Panc1 (cell line): ENCODE measurements at regions not wholly inside any gene's neighbourhood (a gene's known extent, or its start where the extent isn't known, plus 50 kb on each side); places are given as distances from the start of the nearest gene placed in this dataset.

Source experiments
- ATAC-seq: fragments of 200-7000 bp; cut with Tn5 transposase; 2 replicates; pipeline ENCODE4 v1.9.1; 2020; ENCODE audit warnings: mild to moderate bottlenecking, moderate library complexity
- BruUV-seq: library from RNA; stranded (reverse); fragments of 400-500 nt; replicated peaks from 2 replicates; lab custom pipeline; 2021; lab: Mats Ljungman, UMichigan
- CTCF ChIA-PET: fragments of 300-600 bp; sonication (Branson Sonifier 250); formaldehyde crosslinking; loops from one replicate; lab custom pipeline; 2022; ENCODE audit warnings: antibody characterized with exemption; lab: Charles Lee
- POLR2A ChIA-PET: fragments of 300-600 bp; sonication (Branson Sonifier 250); formaldehyde crosslinking; loops from one replicate; lab custom pipeline; 2022; ENCODE audit warnings: antibody characterized with exemption; lab: Charles Lee
- DNase-seq: peaks from one replicate; pipeline ENCODE4 v3.0.0-alpha.2; 2010; ENCODE audit warnings: low read depth, low spot score
- H3K27ac ChIP-seq: 2 replicates; pipeline ENCODE4 v1.5.1; 2011; ENCODE audit warnings: mild to moderate bottlenecking, low read length, inconsistent platforms
- H3K27me3 ChIP-seq: fragments of 200-500 bp; sonication (Bioruptor generic); 2 replicates; pipeline ENCODE4 v1.6.0; 2014; ENCODE audit warnings: low read length, inconsistent platforms; ENCODE audit not compliant: control insufficient read depth, insufficient read depth
- H3K36me3 ChIP-seq: fragments of 200-500 bp; sonication (Bioruptor generic); 2 replicates; pipeline ENCODE4 v1.5.1; 2014; ENCODE audit warnings: inconsistent platforms, mild to moderate bottlenecking, low read length, moderate library complexity; ENCODE audit not compliant: control insufficient read depth, insufficient read depth
- H3K4me1 ChIP-seq: 2 replicates; pipeline ENCODE4 v1.5.1; 2011; ENCODE audit warnings: inconsistent platforms, mild to moderate bottlenecking, low read length, moderate library complexity; ENCODE audit not compliant: control insufficient read depth, insufficient read depth
- H3K4me3 ChIP-seq, 2 experiments: 2 replicates each; pipeline ENCODE4 v1.5.1; 2011 to 2012; ENCODE audit warnings: low read depth in 2 of 2, low read length in 2 of 2, mild to moderate bottlenecking in 2 of 2, inconsistent platforms in 1 of 2, moderate library complexity in 1 of 2
- H3K9me3 ChIP-seq: fragments of 200-500 bp; sonication (Bioruptor generic); 2 replicates; pipeline ENCODE4 v1.5.1; 2014; ENCODE audit warnings: low read depth, mild to moderate bottlenecking, inconsistent platforms, low read length, moderate library complexity; ENCODE audit not compliant: control insufficient read depth, insufficient read depth
- POLR2AphosphoS5 ChIP-seq: IDR thresholded peaks from 2 replicates; pipeline ENCODE4 v1.6.1; 2012; ENCODE audit warnings: mild to moderate bottlenecking, low read depth, low read length, moderate library complexity
- SIN3A ChIP-seq: IDR thresholded peaks from 2 replicates; pipeline ENCODE4 v1.6.1; 2012; ENCODE audit warnings: low read depth, mild to moderate bottlenecking, low read length, moderate library complexity, borderline replicate concordance; ENCODE audit not compliant: insufficient read depth
- TCF7L2 ChIP-seq: IDR thresholded peaks from 2 replicates; pipeline ENCODE4 v1.6.1; 2011; ENCODE audit warnings: mild to moderate bottlenecking, low read depth, low read length, inconsistent platforms
- in situ Hi-C: cut with HindIII; loops from 2 replicates; pipeline ENCODE4 v1.10.0; 2016; ENCODE audit warnings: low sequenced_read_pairs, low pct_unique_long_range_greater_than_20kb
- intact Hi-C: fragments of 100-400 bp; cut with micrococcal nuclease; formaldehyde crosslinking; loops from one replicate; pipeline ENCODE4 v1.10.0; 2022; ENCODE audit not compliant: unreplicated experiment
- TF ChIP-seq, protein P1 (sequence below): fragments of 450-650 bp; IDR thresholded peaks from 2 replicates; pipeline ENCODE4 v1.5.1; 2017; ENCODE audit warnings: mild to moderate bottlenecking
- TF ChIP-seq, protein P2 (sequence below), 2 experiments: IDR thresholded peaks; 2 replicates each; pipeline ENCODE4 v1.6.1; 2011 to 2012; ENCODE audit warnings: low read depth in 2 of 2, control low read depth in 1 of 2, low read length in 1 of 2, mild to moderate bottlenecking in 1 of 2, moderate library complexity in 1 of 2; ENCODE audit not compliant: insufficient read depth in 1 of 2

DNA sequence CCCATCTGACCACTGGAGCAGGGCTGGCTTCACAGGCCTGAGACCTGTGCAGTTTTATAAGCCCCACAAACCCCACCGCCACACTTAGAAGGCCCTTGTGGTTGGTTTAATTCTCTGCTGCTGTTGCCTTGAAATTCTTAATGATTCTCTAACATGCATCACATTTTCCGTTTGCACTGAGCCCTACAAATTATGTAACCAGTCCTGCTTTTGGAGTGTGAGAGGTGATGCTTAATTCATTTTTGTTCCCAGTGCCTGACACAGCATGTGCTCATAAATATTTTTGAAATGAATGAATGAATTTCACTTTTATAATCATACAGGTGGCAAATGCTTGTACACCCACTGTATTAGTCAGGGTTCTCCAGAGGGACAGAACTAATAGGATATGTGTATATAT is 52.8 kb upstream of the PLXNC1 start:
- CTCF ChIA-PET = no interaction called here
- intact Hi-C loops = no loop called here
- Histone ChIP-seq H3K9me3 (no peaks in the 10 kb centered on the region), H3K27ac (no peak overlapping the region), H3K4me3 (no peak overlapping the region), H3K27me3 (no peaks in the 10 kb centered on the region), H3K36me3 (no peaks in the 10 kb centered on the region), H3K4me1 (peaks cover 12% of the 10 kb centered on the region)
- ATAC-seq (no peak), DNase-seq (no peak)
- in situ Hi-C loops = no loop called here
- no TSS peak for BruUV-seq
- TF ChIP-seq, protein P1, sequence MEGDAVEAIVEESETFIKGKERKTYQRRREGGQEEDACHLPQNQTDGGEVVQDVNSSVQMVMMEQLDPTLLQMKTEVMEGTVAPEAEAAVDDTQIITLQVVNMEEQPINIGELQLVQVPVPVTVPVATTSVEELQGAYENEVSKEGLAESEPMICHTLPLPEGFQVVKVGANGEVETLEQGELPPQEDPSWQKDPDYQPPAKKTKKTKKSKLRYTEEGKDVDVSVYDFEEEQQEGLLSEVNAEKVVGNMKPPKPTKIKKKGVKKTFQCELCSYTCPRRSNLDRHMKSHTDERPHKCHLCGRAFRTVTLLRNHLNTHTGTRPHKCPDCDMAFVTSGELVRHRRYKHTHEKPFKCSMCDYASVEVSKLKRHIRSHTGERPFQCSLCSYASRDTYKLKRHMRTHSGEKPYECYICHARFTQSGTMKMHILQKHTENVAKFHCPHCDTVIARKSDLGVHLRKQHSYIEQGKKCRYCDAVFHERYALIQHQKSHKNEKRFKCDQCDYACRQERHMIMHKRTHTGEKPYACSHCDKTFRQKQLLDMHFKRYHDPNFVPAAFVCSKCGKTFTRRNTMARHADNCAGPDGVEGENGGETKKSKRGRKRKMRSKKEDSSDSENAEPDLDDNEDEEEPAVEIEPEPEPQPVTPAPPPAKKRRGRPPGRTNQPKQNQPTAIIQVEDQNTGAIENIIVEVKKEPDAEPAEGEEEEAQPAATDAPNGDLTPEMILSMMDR = no peak
- POLR2A ChIA-PET = no interaction called here

DNA sequence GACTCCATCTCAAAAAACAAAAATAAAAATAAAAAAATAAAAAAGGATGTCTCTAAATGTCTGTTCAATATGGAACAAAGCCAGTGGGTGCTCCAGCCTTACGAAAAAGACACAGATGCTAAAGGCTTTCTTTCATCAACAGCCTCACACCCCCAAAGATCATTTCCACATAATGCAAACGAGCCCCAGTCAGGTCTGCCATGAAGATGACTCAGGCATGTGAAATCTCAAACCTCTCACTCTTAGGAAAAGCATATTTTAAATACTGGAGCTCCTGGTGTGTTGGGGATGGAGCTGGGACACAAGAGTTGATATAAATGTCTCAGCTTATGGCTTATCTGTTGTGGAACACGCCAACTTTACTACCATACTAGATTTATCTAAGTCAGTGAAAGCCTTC is 49.9 kb upstream of the PLXNC1 start:
- TF ChIP-seq SIN3A (no peak), TCF7L2 (no peak), POLR2AphosphoS5 (no peak)
- TF ChIP-seq, protein P2, sequence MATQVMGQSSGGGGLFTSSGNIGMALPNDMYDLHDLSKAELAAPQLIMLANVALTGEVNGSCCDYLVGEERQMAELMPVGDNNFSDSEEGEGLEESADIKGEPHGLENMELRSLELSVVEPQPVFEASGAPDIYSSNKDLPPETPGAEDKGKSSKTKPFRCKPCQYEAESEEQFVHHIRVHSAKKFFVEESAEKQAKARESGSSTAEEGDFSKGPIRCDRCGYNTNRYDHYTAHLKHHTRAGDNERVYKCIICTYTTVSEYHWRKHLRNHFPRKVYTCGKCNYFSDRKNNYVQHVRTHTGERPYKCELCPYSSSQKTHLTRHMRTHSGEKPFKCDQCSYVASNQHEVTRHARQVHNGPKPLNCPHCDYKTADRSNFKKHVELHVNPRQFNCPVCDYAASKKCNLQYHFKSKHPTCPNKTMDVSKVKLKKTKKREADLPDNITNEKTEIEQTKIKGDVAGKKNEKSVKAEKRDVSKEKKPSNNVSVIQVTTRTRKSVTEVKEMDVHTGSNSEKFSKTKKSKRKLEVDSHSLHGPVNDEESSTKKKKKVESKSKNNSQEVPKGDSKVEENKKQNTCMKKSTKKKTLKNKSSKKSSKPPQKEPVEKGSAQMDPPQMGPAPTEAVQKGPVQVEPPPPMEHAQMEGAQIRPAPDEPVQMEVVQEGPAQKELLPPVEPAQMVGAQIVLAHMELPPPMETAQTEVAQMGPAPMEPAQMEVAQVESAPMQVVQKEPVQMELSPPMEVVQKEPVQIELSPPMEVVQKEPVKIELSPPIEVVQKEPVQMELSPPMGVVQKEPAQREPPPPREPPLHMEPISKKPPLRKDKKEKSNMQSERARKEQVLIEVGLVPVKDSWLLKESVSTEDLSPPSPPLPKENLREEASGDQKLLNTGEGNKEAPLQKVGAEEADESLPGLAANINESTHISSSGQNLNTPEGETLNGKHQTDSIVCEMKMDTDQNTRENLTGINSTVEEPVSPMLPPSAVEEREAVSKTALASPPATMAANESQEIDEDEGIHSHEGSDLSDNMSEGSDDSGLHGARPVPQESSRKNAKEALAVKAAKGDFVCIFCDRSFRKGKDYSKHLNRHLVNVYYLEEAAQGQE (IDR thresholded peaks at IDR 0.05; ENCODE audit: insufficient read depth in 1 of 2, low read depth in 2 of 2, low read length in 1 of 2) = no peak
- TF ChIP-seq, protein P1 = no peak
- DNase-seq (no peak), ATAC-seq (no peak)
- Histone ChIP-seq H3K27me3 (no peaks in the 10 kb centered on the region), H3K4me3 (no peak overlapping the region), H3K27ac (0 out of 2 replicates have a peak overlapping the region, but pooled peaks have one; percentile 2), H3K9me3 (no peaks in the 10 kb centered on the region), H3K36me3 (no peaks in the 10 kb centered on the region), H3K4me1 (peaks cover 22% of the 10 kb centered on the region)
- intact Hi-C loops = no loop called here
- POLR2A ChIA-PET = no interaction called here
- BruUV-seq = no TSS peak
- CTCF ChIA-PET = no interaction called here
- in situ Hi-C loops = no loop called here
